WERI-Rb-1 (cell line): ENCODE measurements at regions not wholly inside any gene's neighbourhood (a gene's known extent, or its start where the extent isn't known, plus 50 kb on each side); places are given as distances from the start of the nearest gene placed in this dataset.
"Not testable (repeated sequence)": the region's sequence is repeated elsewhere in the genome, so short reads cannot be mapped to it uniquely, and the experiment has no call there.

Source experiments
- DNase-seq: peaks from one replicate; pipeline ENCODE4 v3.0.0-alpha.2; 2020
- H3K27ac ChIP-seq: fragments of 250-450 bp; sonication (Bioruptor Pico); 2 replicates; pipeline ENCODE4 v1.5.1; 2020; ENCODE audit warnings: mild to moderate bottlenecking, moderate library complexity
- H3K27me3 ChIP-seq: fragments of 250-450 bp; sonication (Bioruptor Pico); 2 replicates; pipeline ENCODE4 v1.5.1; 2021; ENCODE audit warnings: mild to moderate bottlenecking, low read depth, moderate library complexity; ENCODE audit not compliant: insufficient read depth, severe bottlenecking
- H3K36me3 ChIP-seq: fragments of 250-450 bp; sonication (Bioruptor Pico); 2 replicates; pipeline ENCODE4 v1.5.1; 2020; ENCODE audit warnings: mild to moderate bottlenecking, moderate library complexity
- H3K4me3 ChIP-seq: 2 replicates; pipeline ENCODE4 v1.5.1; 2011; ENCODE audit warnings: low read depth, mild to moderate bottlenecking, control low read depth, low read length
- H3K9me3 ChIP-seq: fragments of 250-450 bp; sonication (Bioruptor Pico); 2 replicates; pipeline ENCODE4 v1.5.1; 2021; ENCODE audit warnings: mild to moderate bottlenecking, moderate library complexity; ENCODE audit not compliant: severe bottlenecking
- CTCF ChIP-seq: IDR thresholded peaks from 2 replicates; pipeline ENCODE4 v1.5.1; 2011; ENCODE audit warnings: low read depth, mild to moderate bottlenecking, control low read depth, inconsistent platforms, low read length

- no peak for DNase-seq
- no peak overlapping the region for H3K27ac ChIP-seq
- no peak for TF ChIP-seq CTCF
- H3K4me3 ChIP-seq = no peak overlapping the region
- no peaks in the 10 kb centered on the region for H3K36me3 ChIP-seq
- H3K9me3 ChIP-seq = no peaks in the 10 kb centered on the region
- H3K27me3 ChIP-seq = no peaks in the 10 kb centered on the region
Measured at GRCh38 chr4:131595140-131595539, 1554.0 kb upstream of the PCDH10 start.

GRCh38 chr4:131603705-131604104 is 1545.4 kb upstream of the PCDH10 start:
- no peaks in the 10 kb centered on the region for H3K36me3 ChIP-seq
- H3K9me3 ChIP-seq = no peaks in the 10 kb centered on the region
- H3K4me3 ChIP-seq = no peak overlapping the region
- DNase-seq = no peak
- no peak for TF ChIP-seq CTCF
- H3K27ac ChIP-seq = no peak overlapping the region
- H3K27me3 ChIP-seq = no peaks in the 10 kb centered on the region

GRCh38 chr4:131609039-131609438 is 1540.1 kb upstream of the PCDH10 start:
- no peaks in the 10 kb centered on the region for H3K9me3 ChIP-seq
- H3K27ac ChIP-seq = no peak overlapping the region
- no peaks in the 10 kb centered on the region for H3K36me3 ChIP-seq
- no peak for DNase-seq
- no peaks in the 10 kb centered on the region for H3K27me3 ChIP-seq
- no peak for TF ChIP-seq CTCF
- H3K4me3 ChIP-seq = no peak overlapping the region

- DNase-seq, H3K27me3 ChIP-seq, H3K27ac ChIP-seq, H3K36me3 ChIP-seq, H3K9me3 ChIP-seq, H3K4me3 ChIP-seq: not testable (repeated sequence)
Measured at GRCh38 chr4:131610517-131610916, 1538.6 kb upstream of the PCDH10 start.

- no peak for DNase-seq
- TF ChIP-seq CTCF = no peak
- Histone ChIP-seq H3K27me3 (no peaks in the 10 kb centered on the region), H3K27ac (no peak overlapping the region), H3K4me3 (no peak overlapping the region), H3K36me3 (no peaks in the 10 kb centered on the region), H3K9me3 (no peaks in the 10 kb centered on the region)
Measured at GRCh38 chr4:131613086-131613823, 1535.8 kb upstream of the PCDH10 start.

GRCh38 chr4:131613824-131614216 is 1535.3 kb upstream of the PCDH10 start:
- H3K27me3 ChIP-seq = no peaks in the 10 kb centered on the region
- DNase-seq = no peak
- no peak for TF ChIP-seq CTCF
- H3K27ac ChIP-seq = no peak overlapping the region
- H3K4me3 ChIP-seq = no peak overlapping the region
- H3K36me3 ChIP-seq = no peaks in the 10 kb centered on the region
- no peaks in the 10 kb centered on the region for H3K9me3 ChIP-seq
